ENCODE measurements at regions not wholly inside any gene's neighbourhood (a gene's known extent, or its start where the extent isn't known, plus 50 kb on each side); places are given as distances from the start of the nearest gene placed in this dataset.

- TF ChIP-seq CTCF (conservative IDR thresholded peaks at IDR 0.05), result no peak
- H3K27ac ChIP-seq, result no peak overlapping the region
These were observed 1647.1 kb downstream of the SUCLG1 start for GRCh38 chr2:82811946-82812345.

GRCh38 chr2:82803307-82803706 lies 1655.8 kb downstream of the SUCLG1 start:
- TF ChIP-seq CTCF (conservative IDR thresholded peaks at IDR 0.05), result no peak

GRCh38 chr2:82797469-82797868 lies 1661.6 kb downstream of the SUCLG1 start:
- no peak for TF ChIP-seq CTCF (conservative IDR thresholded peaks at IDR 0.05)

More at GRCh38 chr2:82803307-82803706, 1655.8 kb downstream of the SUCLG1 start:
- no peak overlapping the region for H3K27ac ChIP-seq

GRCh38 chr2:82796132-82796531 lies 1662.9 kb downstream of the SUCLG1 start:
- H3K27ac ChIP-seq, result no peak overlapping the region
- no peak for TF ChIP-seq CTCF (conservative IDR thresholded peaks at IDR 0.05)

More at GRCh38 chr2:82797469-82797868, 1661.6 kb downstream of the SUCLG1 start:
- no peak overlapping the region for H3K27ac ChIP-seq

- TF ChIP-seq CTCF (conservative IDR thresholded peaks at IDR 0.05), result no peak
- H3K27ac ChIP-seq, result no peak overlapping the region
These were observed 1663.6 kb downstream of the SUCLG1 start for GRCh38 chr2:82795446-82795845.

GRCh38 chr2:82793711-82794435 lies 1665.2 kb downstream of the SUCLG1 start:
- H3K27ac ChIP-seq, result no peak overlapping the region
- no peak for TF ChIP-seq CTCF (conservative IDR thresholded peaks at IDR 0.05)

- no peak overlapping the region for H3K27ac ChIP-seq
- TF ChIP-seq CTCF (conservative IDR thresholded peaks at IDR 0.05), result no peak
These were observed 1666.8 kb downstream of the SUCLG1 start for GRCh38 chr2:82792316-82792715.

All from VCaP (cell line).